Naive thymus-derived CD8-positive, alpha-beta T cell (primary cell): ENCODE measurements at regions not wholly inside any gene's neighbourhood (a gene's known extent, or its start where the extent isn't known, plus 50 kb on each side); places are given as distances from the start of the nearest gene placed in this dataset.

Experiments used
- ATAC-seq, 2 donors: fragments of 150-1000 bp; cut with Tn5 transposase in 1 of 2; sonication (Bioruptor Pico), chemical (Tn5 transposase) in 1 of 2; 1 replicate in 1 of 2; 2 replicates in 1 of 2; pipeline ENCODE4 v1.10.0; 2021; ENCODE audit warnings: mild to moderate bottlenecking in 2 of 2, moderate library complexity in 2 of 2
- POLR2A ChIA-PET: fragments of 350-600 bp; sonication (Branson Sonifier 250); formaldehyde crosslinking; loops from one replicate; lab custom pipeline; 2021; ENCODE audit warnings: antibody characterized with exemption; lab: Charles Lee
- DNase-seq, 10 donors: peaks; one replicate each; pipeline versions ENCODE4 v3.0.0 to v3.0.0-alpha.2; 2020 to 2022
- H3K27ac Mint-ChIP-seq, 10 donors: one replicate each; pipeline ENCODE4 v1.8.0; 2020 to 2022; ENCODE audit warnings: mild to moderate bottlenecking in 10 of 10, mixed read lengths in 10 of 10, moderate library complexity in 4 of 10, inconsistent platforms in 1 of 10
- H3K27me3 Mint-ChIP-seq, 5 donors: one replicate each; pipeline ENCODE4 v1.8.0; 2021 to 2022; ENCODE audit warnings: mixed read lengths in 5 of 5
- H3K36me3 Mint-ChIP-seq, 3 donors: one replicate each; pipeline ENCODE4 v1.8.0; 2020 to 2022; ENCODE audit warnings: mixed read lengths in 3 of 3, mild to moderate bottlenecking in 2 of 3, inconsistent platforms in 1 of 3
- H3K4me1 Mint-ChIP-seq, 4 donors: one replicate each; pipeline ENCODE4 v1.8.0; 2021 to 2022; ENCODE audit warnings: mixed read lengths in 4 of 4
- H3K4me3 Mint-ChIP-seq, 10 donors: one replicate each; pipeline ENCODE4 v1.8.0; 2020 to 2022; ENCODE audit warnings: mild to moderate bottlenecking in 10 of 10, mixed read lengths in 10 of 10, moderate library complexity in 6 of 10, inconsistent platforms in 1 of 10
- H3K9me3 Mint-ChIP-seq, 9 donors: one replicate each; pipeline ENCODE4 v1.8.0; 2020 to 2022; ENCODE audit warnings: mixed read lengths in 9 of 9, mild to moderate bottlenecking in 3 of 9, inconsistent platforms in 1 of 9, moderate library complexity in 1 of 9

DNA sequence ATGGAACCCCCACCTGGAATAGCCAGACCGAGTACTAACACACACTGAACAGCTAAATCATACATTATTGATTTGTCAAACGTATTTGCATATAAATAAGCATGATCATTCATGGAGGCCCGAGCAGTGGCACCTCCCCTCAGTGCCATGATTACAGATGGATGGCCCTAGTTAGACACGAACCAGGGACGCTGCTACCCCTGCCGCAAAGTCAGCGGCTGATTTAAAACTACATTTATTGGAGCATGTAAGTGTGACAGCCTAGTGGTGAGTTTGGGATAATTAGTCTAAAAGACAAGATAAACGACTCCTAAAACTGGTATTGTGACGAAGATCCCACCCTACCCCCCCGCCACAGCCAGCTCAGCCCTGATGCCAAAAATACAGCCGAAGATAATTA lies 159.1 kb upstream of the MAFB start:
- Mint-ChIP-seq H3K27ac (no peak overlapping the region), H3K4me3 (no peak overlapping the region), H3K4me1 (peaks cover 0 to 5% (median 1%) of the 10 kb centered on the region in 4 donors), H3K9me3 (no peaks in the 10 kb centered on the region), H3K27me3 (peaks cover 0 to 6% (median 0%) of the 10 kb centered on the region in 5 donors), H3K36me3 (no peaks in the 10 kb centered on the region)
- ATAC-seq (no peak), DNase-seq (no peak)
- POLR2A ChIA-PET, result no interaction called here

DNA sequence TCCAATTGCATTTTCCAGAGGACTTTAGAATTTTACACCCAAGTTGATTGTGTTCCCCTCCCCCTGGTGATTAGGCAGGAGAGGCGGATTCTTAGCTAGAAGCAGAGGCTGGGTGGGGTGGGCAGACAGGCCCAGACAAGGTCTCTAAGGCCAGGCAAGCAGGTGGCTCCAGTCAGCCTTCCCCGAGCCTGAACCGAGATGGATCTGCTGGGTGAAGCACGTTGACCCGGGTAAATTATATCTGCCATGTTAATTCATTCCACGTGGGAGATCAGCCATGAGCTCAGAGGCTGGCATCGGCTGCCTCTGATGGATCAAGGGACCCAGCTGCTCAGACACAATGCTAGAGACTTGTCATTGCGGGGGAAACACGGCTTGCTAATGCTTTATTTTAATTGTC lies 159.5 kb upstream of the MAFB start:
- H3K27ac Mint-ChIP-seq, result no peak overlapping the region
- no peaks in the 10 kb centered on the region for H3K9me3 Mint-ChIP-seq
- H3K27me3 Mint-ChIP-seq, result peaks cover 0 to 6% (median 0%) of the 10 kb centered on the region in 5 donors
- H3K4me3 Mint-ChIP-seq, result no peak overlapping the region
- no peak for DNase-seq
- ATAC-seq, result no peak
- peaks cover 0 to 5% (median 1%) of the 10 kb centered on the region in 4 donors for H3K4me1 Mint-ChIP-seq
- POLR2A ChIA-PET, result no interaction called here
- no peaks in the 10 kb centered on the region for H3K36me3 Mint-ChIP-seq

DNA sequence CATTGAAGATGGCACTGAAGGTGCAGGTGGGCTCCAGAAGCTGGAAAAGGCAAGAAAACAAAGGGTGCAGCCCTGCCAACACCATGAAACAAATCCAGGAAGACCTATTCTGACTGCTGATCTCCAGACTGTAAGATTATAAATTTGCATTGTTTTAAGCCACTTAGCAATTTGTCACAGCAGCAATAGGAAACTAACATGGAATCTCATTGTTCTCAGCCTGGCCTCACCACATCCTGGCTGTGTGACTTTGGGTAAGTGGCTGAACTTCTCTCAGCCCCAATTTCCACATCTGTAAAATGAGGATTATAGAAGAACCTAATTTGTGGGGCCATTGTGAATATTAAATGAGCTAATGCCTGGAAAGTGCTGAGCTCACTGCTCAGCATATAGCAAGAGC lies 160.4 kb upstream of the MAFB start:
- POLR2A ChIA-PET, result no interaction called here
- DNase-seq (no peak), ATAC-seq (no peak)
- Mint-ChIP-seq H3K27ac (no peak overlapping the region), H3K4me3 (no peak overlapping the region), H3K27me3 (peaks cover 0 to 6% (median 0%) of the 10 kb centered on the region in 5 donors), H3K4me1 (peaks cover 0 to 2% (median under 1%) of the 10 kb centered on the region in 4 donors), H3K9me3 (no peaks in the 10 kb centered on the region), H3K36me3 (no peaks in the 10 kb centered on the region)

DNA sequence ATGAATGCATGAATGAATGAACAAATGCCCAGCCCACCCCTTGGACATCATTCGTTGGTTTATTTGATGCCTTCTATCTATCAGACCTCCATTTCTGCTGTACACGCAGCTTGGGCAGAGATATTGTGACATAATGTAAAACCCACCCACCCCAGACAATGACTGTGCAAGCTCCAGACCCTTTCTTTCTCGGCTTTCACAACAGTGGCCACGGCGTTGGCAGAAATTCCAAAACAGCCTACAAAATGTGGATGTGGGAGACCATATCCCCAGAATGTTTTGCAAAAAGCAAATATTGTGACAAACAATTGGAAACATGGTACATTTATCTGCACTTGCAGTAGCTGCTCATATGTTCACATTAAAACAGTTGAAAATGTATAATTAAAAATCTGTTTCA lies 162.0 kb upstream of the MAFB start:
- POLR2A ChIA-PET, result no interaction called here
- ATAC-seq (no peak), DNase-seq (no peak)
- peaks cover 0 to 4% (median 0%) of the 10 kb centered on the region in 4 donors for H3K4me1 Mint-ChIP-seq
- no peak overlapping the region for H3K27ac Mint-ChIP-seq
- no peaks in the 10 kb centered on the region for H3K36me3 Mint-ChIP-seq
- H3K27me3 Mint-ChIP-seq, result peaks cover 0 to 2% (median 0%) of the 10 kb centered on the region in 5 donors
- no peak overlapping the region for H3K4me3 Mint-ChIP-seq
- H3K9me3 Mint-ChIP-seq, result no peaks in the 10 kb centered on the region

DNA sequence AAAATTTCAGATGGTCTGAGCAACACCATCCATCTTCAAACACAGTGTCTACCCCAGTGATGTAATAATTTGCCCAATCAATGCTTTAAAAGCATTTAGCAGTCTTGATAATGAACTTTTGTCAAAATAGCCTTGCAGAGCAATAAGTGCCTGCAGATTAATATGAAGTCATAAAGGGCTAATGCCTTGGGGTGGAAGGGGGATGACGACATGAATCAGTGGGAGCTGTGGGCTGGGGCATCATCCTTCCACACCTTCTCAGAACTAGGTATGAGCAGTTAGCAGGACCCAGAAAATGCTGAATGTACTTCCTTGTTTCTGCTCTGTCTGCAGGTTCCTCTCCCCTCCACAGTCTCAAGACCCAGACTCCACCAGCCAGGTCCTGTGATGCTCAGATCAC lies 166.2 kb upstream of the MAFB start:
- H3K27ac Mint-ChIP-seq, result no peak overlapping the region
- DNase-seq (no peak), ATAC-seq (no peak)
- H3K4me1 Mint-ChIP-seq, result peaks cover 0 to 6% (median 0%) of the 10 kb centered on the region in 4 donors
- H3K36me3 Mint-ChIP-seq, result no peaks in the 10 kb centered on the region
- no peaks in the 10 kb centered on the region for H3K9me3 Mint-ChIP-seq
- H3K4me3 Mint-ChIP-seq, result no peak overlapping the region
- no peaks in the 10 kb centered on the region for H3K27me3 Mint-ChIP-seq
- POLR2A ChIA-PET, result no interaction called here

DNA sequence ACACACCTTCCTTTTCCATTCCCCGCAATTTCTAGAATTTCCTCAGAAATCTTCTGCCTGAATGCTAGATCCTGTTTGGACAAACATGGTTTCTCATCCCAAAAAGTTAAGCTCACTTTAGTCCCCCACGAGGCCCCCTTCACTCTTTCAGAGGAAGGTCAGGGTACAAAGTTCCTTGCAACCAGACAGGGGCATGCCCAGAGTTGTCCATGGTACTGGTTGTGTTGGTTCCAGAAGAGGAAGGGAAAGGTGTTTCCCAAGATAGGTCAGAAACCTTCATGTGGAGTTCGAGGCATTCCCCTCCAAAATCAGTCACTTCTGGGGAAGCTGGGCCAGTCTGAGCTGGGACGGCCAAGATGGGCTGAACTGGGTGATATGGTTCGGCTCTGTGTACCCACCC lies 167.6 kb upstream of the MAFB start:
- DNase-seq (no peak), ATAC-seq (no peak)
- H3K27ac Mint-ChIP-seq, result no peak overlapping the region
- no peaks in the 10 kb centered on the region for H3K9me3 Mint-ChIP-seq
- no peaks in the 10 kb centered on the region for H3K36me3 Mint-ChIP-seq
- POLR2A ChIA-PET, result no interaction called here
- H3K4me3 Mint-ChIP-seq, result no peak overlapping the region
- H3K4me1 Mint-ChIP-seq, result peaks cover 0 to 6% (median 0%) of the 10 kb centered on the region in 4 donors
- no peaks in the 10 kb centered on the region for H3K27me3 Mint-ChIP-seq

DNA sequence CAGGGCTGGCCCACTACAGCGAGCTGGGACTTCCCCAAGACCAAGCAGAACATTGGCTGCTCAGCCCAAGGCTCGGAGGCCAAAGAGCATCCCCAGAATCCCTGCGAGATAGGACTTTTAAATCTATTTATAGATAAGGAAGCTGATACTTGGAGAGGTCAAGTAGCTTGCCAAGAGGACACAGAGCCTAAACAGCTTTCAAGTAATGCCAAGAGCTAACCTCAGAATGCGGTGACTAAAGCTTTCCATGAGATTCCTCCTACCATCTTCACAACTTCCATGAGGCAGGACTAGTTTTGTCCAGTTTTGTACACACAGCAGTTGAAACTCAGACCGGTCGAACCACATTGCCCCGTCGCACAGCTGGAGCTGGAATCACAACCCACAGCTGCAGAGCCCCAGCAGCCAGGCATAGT lies 168.1 kb upstream of the TOP1 start:
- Mint-ChIP-seq H3K36me3 (no peaks in the 10 kb centered on the region), H3K27ac (no peak overlapping the region), H3K9me3 (no peaks in the 10 kb centered on the region), H3K4me3 (no peak overlapping the region), H3K4me1 (peaks cover 0 to 6% (median 0%) of the 10 kb centered on the region in 4 donors), H3K27me3 (peaks cover 0 to 3% (median 0%) of the 10 kb centered on the region in 5 donors)
- DNase-seq (no peak), ATAC-seq (no peak)
- POLR2A ChIA-PET, result no interaction called here

DNA sequence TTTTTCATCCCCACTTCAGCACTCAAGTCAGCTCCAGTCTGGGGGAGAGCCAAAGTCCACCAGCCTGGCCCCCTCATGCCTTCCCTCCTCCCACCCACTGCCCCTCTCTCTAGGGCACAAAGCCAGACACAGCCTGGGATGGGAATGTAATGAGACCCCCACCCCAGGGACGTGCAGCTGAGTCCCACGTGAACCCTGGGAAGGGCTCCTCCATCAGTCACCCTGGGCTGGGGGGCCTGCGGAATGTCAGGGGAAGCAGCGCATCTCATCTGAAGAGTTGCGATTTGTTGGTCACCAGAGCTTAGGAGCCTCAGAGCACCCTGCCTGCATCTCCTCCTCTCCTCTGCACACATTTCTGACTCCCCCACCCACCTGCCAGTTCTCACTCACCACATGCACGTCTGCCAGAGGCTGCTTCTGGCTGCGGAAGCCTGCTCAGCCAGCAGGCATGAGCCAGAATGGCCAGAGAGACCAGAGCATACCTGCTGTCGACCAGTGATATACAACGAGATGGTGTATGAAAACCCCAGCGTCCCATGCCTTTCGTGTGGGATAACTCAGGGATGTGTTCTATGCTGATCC lies 167.1 kb upstream of the TOP1 start:
- Mint-ChIP-seq H3K4me3 (no peak overlapping the region), H3K27ac (no peak overlapping the region), H3K27me3 (peaks cover 0 to 3% (median 0%) of the 10 kb centered on the region in 5 donors), H3K4me1 (no peaks in the 10 kb centered on the region), H3K36me3 (no peaks in the 10 kb centered on the region), H3K9me3 (no peaks in the 10 kb centered on the region)
- ATAC-seq (no peak), DNase-seq (no peak)
- POLR2A ChIA-PET, result no interaction called here

DNA sequence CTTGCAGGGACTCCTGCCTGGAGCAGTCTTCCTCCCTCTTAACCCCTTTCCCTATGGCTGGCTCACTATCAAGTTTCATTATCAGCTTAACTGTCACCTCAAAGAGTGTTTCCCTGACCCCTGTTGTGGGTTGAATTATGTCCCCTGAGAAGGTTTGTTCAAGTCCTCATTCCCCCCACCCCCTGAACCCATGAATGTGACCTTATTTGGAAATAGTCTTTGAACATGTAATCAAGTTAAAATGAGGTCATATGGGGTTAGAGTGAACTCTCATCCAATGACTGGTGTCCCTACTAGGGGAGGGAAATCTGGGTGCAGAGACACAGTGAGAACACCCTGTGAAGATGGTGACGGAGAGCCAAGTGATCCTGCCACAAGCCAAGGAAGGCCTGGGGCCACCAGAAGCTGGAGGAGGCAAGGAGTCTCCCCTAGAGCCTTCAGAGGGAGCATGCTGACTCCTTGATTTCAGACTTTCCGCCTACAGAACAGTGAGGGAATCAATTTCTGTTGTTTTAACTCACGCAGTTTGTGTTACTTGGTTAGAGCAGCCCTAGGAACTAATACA lies 165.2 kb upstream of the TOP1 start:
- DNase-seq (no peak), ATAC-seq (no peak)
- Mint-ChIP-seq H3K27ac (no peak overlapping the region), H3K4me1 (no peaks in the 10 kb centered on the region), H3K4me3 (no peak overlapping the region), H3K36me3 (no peaks in the 10 kb centered on the region), H3K9me3 (no peaks in the 10 kb centered on the region), H3K27me3 (peaks cover 0 to 3% (median 0%) of the 10 kb centered on the region in 5 donors)
- POLR2A ChIA-PET, result no interaction called here

DNA sequence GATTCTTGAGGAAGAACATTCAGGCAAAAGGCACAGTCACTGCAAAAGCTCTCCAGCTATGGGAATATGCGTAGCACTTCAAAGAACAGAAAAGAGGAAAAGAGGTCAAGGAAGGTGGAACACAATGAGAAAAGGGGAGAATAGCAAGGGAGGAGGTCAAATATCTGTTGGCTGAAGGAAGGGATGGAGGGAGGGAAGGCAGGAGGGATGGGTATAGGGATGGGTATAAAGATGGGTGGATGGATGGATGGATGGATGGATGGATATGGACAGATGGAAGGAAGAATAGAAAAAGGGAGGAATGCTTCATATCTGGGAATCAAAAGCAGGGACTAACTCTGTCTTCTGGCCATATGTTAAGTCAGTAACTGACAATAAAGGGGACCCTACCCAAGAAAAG lies 164.2 kb upstream of the TOP1 start:
- peaks cover 0 to 3% (median 0%) of the 10 kb centered on the region in 5 donors for H3K27me3 Mint-ChIP-seq
- no peak overlapping the region for H3K4me3 Mint-ChIP-seq
- H3K36me3 Mint-ChIP-seq, result no peaks in the 10 kb centered on the region
- ATAC-seq, result no peak
- POLR2A ChIA-PET, result no interaction called here
- no peaks in the 10 kb centered on the region for H3K4me1 Mint-ChIP-seq
- no peaks in the 10 kb centered on the region for H3K9me3 Mint-ChIP-seq
- H3K27ac Mint-ChIP-seq, result peak overlapping the region in 1 of 10 donors; percentile 24
- no peak for DNase-seq

DNA sequence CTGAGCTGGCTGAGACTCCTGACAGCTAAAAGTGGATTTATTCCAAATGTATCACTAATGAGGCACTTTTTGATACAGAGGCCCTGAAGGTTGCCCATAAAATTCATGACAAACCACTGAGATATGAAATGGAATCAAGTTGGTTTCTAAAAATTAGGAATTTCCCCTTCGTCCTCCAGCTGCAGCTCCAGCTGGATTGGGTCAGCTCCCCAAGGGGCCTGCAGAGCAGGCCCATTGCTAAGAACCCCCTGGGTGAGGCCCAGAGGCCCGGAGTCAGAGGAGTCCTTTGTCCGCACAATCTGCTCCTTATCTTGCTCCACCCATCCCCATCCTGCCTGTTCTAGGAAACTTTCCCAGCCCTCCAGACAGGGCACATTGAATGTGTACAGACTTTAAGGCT lies 163.5 kb upstream of the TOP1 start:
- Mint-ChIP-seq H3K27ac (no peak overlapping the region), H3K36me3 (no peaks in the 10 kb centered on the region), H3K4me1 (no peaks in the 10 kb centered on the region), H3K4me3 (no peak overlapping the region), H3K9me3 (no peaks in the 10 kb centered on the region), H3K27me3 (peaks cover 0 to 3% (median 0%) of the 10 kb centered on the region in 5 donors)
- POLR2A ChIA-PET, result no interaction called here
- DNase-seq (no peak), ATAC-seq (no peak)

DNA sequence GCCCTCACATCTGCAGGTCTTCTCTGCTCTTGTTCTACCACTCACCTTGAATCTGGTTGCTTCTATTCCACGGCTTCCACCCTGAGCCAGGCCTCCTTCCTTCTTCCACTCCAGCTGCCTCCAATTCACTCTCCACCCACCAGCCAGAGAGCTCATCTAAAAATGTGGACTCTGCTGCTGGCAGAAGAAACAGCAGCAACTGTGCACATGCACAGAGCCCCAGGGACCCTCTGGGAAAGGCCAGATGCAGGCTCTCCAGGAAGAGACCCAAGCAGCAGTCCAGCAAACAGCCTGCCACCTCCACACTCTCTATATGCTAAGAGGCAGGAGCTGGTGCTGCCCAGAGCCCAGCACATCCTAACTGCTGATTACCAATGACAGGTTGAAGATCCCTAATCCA lies 162.6 kb upstream of the TOP1 start:
- Mint-ChIP-seq H3K36me3 (no peaks in the 10 kb centered on the region), H3K27me3 (peaks cover 0 to 3% (median 0%) of the 10 kb centered on the region in 5 donors), H3K4me3 (no peak overlapping the region), H3K27ac (peak overlapping the region in 1 of 10 donors; percentile 54), H3K9me3 (no peaks in the 10 kb centered on the region), H3K4me1 (no peaks in the 10 kb centered on the region)
- POLR2A ChIA-PET, result no interaction called here
- DNase-seq (no peak), ATAC-seq (no peak)

DNA sequence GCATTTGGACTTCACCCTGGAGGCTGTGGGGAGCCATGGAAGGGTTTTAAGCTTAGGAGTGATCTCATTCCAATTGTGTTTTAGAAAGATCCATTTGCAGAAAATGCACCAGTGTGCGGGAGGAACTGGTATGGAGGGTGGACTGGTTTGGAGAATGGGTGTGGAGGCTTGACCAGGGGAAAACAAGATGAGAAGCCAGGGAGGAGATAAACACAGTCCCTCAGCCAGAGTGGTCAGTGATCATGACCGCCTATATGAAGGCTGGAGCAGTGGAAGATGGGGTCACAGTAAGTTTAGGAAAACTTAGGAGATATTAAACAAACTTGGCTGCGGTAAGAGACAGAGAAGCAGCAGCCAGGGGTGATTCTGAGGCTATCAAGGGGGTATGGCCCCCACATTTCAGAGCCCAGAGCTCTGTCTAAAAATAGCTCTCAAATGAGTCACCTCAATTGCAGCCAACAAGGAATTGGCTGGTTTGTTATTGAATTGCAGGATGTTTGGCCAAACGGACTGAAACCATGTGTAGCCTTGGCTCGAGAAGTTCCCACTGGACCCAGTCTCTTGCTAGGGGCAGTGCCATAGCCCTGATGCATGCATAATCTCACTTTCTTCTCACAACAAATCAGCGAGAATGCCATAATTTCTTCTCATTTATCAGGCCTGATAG lies 159.9 kb upstream of the TOP1 start:
- ATAC-seq (no peak), DNase-seq (no peak)
- H3K9me3 Mint-ChIP-seq, result no peaks in the 10 kb centered on the region
- H3K4me1 Mint-ChIP-seq, result no peaks in the 10 kb centered on the region
- POLR2A ChIA-PET, result no interaction called here
- H3K27ac Mint-ChIP-seq, result no peak overlapping the region
- no peaks in the 10 kb centered on the region for H3K36me3 Mint-ChIP-seq
- no peaks in the 10 kb centered on the region for H3K27me3 Mint-ChIP-seq
- no peak overlapping the region for H3K4me3 Mint-ChIP-seq
